Activated CD4-positive, CD25-positive, alpha-beta regulatory T cell (primary cell): ENCODE measurements at regions not wholly inside any gene's neighbourhood (a gene's known extent, or its start where the extent isn't known, plus 50 kb on each side); places are given as distances from the start of the nearest gene placed in this dataset.

Experiments
- DNase-seq, 4 experiments: peaks; one replicate each; lab custom pipeline; 2025; lab: John Stamatoyannopoulos, UW

DNA sequence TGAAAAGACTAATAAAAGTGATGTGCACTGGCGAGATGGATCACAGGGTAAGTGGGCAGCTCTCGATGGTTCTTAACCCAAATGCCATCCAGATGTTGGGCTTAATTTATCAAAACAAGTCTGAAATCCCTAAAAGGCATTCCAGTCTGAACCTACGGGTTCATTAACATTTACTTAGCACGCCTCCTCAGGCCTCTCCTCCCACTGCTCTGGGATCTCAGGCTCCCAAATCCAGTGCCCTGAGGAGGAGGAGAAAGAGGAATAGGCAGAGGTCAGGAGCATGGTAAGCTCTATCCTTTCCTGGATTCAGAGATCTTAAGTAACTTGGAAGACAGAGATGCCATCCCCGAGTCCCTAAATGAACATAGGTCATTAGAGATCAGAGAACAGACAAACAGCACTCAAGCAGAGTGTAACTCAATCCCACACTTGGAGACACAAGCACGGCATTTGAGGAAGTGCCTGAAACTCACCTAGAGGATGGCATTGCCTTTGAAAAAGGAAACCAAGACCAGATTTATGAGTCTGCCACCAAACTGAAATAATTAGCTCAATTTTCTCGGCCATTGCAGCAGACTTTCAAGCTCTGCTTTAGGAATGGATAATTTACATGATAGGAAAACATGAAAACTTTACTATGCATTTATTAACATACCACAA is 140.9 kb downstream of the CXCL12 start:
- no peak for DNase-seq

DNA sequence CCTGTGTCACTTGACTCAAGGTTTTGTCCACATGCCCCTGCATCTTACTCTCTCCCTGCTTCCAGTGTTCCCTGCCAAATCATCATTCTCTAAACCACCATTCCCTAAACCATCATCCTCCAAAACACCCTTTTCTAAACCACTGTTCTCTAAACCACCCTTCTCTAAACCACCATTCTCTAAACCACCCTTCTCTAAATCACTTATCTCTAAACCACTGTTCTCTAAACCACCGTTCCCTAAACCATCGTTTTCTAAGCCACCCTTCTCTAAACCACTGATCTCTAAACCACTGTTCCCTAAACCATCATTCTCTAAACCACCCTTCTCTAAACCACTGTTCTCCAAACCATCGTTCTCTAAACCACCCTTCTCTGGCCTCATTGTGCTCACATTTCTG is 142.1 kb downstream of the CXCL12 start:
- no peak for DNase-seq

DNA sequence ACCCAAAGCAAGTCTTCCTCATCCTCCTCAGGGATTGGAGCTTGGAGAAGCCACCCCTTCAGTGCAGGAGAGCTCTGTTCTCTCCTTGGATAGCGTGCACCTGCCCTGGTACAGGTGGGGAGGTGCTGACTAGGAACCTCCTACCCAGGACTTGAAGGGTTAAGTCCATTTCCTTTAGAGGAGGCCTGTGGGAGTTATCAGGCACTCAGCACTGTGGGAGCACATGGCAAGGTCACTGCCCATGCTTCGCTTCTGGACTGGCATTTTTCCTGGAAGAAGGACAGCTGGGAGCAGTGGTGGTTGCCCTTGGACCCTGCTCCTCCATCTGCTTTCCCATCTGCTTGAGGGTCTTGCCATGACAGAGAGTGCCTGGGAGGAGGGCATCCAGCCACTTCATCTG is 142.8 kb downstream of the CXCL12 start:
- DNase-seq: no peak

DNA sequence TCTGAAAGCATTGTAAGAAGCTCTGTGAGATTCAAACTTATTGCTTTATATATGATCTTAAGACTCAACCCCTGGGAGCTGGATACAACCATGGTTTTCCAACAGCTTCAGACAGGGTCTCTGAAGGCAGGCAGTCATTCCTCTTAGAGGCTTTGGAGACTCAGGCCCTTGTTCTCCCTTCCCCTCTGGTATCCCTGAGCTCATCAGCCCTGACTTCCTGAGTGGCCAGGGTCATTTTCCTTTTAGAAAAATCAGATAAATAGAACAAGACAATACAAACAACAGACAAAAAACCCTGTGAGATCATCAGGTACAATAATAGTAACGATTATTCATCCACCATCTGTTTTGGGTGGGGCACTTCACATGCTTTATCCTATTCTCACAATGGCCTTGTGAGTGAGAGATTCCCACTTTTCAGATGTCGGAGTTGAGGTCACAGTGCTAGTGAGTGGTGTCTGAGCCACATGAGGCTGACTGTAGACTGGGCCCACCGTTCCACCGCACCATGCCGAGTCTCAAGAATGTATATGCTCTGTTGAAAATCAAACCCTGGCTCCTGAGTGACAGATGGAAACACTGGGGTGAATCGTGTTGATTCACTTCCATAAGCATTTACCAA is 144.2 kb downstream of the CXCL12 start:
- DNase-seq: no peak

DNA sequence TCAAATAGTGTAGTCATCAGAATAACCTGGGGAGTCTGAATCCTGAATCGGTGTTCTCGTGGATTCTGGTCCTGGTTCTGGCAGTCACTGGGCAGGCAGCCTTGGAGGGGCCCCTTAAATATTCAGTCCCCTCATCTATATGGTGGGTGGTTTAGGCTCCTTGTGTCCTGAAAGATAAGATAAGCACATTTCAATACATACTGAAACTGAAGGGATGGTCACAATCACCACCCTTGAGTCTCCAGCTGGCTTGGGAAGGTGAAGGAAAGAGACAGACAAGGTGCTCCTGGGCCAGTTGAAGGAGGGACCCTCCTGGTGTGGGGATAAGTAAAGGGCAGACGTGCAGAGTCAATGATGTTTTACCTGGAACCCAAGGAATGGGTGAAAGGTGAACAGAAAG is 146.7 kb downstream of the CXCL12 start:
- no peak for DNase-seq

DNA sequence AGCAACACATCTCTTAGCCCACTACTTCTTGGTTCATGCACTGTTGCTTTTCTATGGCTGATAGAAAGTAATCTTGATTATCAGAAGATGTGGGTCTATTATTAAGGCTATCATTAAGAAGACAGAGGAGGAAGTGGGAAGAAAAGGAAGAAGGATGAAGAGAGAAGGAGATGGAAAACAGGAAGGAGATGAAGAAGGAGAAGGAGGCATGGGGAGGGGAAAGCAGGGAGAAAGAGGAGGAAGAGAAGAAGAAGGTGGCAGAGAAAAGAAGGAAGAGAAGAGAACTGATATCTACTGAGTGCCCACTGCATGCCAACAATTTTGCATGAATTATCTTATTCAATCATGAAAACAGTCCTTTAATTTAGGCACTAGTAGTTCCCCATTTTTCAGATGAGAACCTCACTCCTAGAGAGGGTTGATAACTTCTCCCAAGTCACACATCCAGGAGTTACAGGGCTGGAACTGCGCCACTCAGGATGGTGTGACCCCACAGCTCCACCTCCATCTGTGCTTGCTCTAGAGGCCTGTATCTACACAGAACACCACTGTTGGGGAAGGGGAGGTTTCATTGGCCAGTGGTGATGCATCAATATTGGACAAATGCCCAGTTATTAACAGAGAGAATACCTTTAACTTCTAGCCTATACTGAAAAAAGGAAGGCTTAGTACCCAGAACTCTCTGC is 147.4 kb downstream of the CXCL12 start:
- no peak for DNase-seq

DNA sequence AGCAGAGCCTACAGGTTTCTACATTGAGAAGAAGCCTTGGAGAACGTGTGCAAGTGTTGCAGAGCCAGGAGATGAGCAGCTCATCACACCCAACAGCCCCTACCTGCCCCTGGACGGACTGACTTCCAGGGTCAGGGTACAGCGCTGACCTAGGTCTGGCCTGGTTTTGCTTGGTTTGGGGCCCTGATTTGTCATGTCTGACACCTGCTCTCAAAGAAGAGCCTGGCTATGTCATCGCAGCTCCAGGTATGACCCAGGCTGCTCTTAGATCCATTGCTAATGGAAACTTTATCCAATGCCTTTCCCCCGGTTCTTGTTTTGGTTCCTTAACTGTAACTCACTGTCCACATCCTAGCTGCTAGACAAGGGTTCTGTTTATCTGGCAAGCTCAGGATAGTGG is 149.5 kb downstream of the CXCL12 start:
- DNase-seq: no peak

DNA sequence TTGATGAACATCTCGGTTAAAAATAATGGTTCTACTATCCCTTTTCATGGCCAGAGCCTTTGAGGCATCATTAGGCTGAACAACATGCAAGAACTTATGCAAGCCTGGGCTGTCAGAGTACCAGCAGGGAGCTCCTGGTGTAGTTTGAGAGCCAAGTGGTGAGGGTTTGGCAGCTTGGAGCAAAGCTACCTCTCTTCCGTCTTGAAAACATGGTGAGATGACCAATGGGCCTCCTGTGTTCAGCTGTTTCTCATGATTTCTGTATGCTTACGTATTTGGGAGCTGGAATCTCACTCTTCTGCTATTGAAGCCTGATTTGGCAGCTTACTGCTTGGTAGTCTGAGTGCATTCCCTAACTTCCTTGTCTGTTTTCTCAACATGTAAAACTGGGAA is 150.4 kb downstream of the CXCL12 start:
- DNase-seq: no peak

DNA sequence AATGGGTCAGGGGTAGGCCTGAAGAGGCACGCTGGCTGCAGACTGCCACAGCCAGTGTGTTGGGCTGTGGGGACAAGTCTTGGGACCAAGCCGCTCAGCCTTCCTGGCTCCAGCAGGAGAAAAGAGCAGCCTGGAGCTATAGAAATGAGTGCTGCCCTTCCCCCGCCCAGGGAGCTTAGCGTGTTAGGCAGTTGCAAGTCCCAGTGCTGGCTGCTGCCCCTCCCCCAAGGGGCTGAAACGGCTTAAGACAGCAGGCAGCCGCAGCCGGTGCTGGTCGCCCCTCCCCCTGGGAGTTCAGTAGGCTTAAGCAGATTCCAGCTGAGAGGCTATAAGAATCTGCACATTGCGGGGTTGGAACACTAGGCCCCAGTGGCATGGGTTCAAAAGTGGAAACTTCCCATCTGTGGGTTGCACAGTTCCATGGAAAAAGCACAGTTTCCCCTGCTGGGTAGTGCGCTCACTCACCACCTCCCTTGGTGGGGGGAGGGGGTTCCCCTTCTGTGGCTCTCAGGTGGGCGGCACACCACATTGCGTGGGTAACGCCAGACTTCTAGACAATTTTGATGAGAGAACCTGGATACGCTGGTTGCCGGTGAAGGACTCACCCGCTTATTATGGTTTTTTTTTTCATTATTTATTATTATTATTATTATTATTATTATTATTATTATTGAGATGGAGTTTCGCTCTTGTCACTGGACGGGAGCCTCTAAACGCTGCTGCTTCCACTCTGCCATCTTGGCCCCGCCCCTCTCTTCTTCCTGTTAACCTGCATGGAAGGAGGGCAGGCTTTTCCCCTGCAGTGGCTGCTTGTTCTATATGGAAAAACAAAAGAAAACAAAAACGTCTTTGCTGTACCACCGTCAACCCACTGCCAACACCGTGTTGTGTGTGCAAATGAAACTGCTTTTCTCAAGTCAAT is 151.1 kb downstream of the CXCL12 start:
- no peak for DNase-seq

DNA sequence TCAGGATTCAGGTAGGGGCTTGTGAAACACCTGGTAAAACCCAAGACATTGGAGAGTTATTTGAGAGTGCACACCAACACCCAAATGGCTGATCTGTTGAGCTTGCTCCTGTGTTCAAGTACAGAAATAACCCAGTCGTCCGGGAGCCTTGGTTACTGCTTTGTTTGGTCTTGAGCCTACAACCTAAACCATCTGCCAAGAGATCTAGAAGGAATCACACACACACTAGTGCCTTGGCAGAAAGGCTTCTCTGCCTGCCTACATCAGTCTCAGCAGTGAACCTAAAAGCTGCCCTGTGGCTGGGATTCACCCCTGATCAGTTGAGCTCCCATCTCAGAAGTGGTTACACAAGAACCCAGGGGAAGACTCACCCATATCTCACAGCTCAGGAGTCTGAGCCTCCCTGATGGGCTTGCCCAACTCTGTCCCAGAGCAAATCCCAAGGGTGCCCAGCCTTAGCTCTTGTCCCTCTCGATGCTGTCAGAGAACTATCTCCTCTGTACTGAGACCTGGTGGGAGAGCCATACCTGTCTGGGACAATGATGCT is 167.6 kb downstream of the CXCL12 start:
- no peak for DNase-seq

DNA sequence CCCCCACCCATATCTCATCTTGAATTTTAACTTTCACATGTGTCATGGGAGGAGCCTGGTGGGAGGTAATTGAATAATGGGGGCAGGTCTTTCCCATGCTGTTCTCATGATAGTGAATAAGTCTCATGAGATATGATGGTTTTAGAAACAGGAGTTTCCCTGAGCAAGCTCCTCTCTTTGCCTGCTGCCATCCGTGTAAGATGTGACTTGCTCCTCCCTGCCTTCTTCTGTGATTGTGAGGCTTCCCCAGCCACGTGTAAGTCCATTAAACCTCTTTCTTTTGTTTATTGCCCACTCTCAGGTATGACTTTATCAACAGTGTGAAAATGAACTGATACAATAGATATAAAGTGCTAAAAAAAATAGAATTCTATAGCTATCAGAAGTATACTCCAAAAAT is 168.8 kb downstream of the CXCL12 start:
- no peak for DNase-seq

DNA sequence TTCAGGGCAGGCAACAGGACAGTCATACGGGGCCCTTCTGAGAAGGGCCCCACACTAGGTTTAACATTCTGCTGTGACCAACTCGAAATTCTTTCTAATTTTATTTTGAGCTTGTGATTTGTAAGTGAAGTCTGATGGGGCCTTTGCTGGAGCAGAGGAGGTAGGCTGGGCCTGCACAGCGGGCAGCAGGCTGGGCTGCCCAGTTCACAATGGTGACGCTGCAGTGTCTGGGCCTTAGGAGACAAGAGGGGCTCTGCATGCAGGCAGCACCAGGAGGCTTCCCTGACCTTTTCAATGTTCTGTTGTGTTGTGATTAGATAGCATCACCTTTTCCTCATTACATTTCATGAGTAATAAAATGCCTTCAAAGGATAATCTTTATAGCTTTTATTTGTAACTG is 175.1 kb downstream of the CXCL12 start:
- no peak for DNase-seq

DNA sequence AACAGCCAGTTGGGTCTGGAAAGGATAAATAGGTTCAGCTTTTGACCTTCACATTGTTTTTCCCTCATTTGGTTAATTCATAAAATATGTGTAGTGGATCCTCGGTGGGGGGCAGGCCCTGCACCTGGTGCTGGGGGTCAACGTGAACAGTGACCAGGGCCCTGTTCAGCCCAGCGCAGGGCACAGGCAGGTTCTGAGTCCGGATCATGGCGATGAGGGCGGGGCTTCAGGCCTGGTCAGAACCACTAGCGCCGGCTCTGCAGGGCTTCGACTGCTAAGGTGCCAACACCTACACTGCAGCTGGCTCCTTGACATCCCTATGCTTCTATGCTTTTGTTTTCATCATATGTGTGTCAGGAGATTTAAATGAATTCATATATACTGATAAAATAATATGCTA is 177.7 kb downstream of the CXCL12 start:
- DNase-seq: no peak

DNA sequence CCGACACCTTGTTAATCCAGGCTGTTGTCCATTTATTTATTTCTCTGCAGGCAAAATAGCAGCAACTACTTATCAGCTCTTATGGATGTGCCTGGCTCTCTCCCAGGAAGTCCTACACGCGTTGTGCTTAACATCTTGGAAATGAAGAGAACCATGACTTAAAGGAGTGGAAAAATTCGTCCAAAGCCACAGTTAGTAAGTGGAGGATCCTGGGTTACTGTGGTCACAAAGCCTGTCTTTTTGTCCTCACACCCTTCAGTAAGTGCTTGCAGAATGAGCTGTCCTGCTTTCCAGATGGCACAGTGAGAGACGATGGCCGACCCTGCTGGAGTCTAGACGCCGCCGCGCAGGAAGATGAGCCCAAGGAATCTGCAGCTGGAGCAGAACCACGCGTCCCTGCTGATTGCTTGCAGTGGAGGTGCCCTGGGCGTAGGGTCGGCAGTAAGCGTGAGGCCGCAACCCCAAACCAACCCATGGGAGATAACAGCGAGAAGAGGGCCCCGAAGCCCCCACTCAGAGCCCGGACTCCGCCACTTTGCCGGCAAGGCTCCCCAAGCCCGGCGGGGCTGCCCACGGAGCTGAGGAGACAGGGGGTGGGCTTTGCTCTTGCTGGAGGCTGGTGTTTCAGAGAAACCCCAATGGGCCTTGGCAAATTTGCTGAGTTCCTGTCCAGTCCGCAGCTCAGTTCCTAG is 178.6 kb downstream of the CXCL12 start:
- DNase-seq: no peak

DNA sequence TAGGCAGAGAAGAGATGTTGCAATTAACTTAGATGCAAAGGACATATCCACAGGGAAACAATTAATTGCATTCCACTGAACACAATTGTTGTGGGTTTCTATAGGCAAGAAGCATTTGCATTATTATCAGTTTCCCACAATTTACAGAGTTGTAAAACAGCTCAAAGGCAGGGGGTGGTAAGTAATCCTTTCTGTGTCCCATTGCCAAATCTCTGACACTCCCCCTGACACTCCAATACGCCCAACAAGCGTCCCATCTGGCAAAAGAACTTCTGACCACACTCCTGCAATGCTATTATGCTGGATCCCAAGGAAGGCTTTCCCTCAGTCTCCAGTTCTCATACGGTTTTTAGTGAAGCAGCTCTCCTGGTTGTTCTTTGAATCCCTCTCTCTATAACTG is 179.8 kb downstream of the CXCL12 start:
- DNase-seq: no peak

DNA sequence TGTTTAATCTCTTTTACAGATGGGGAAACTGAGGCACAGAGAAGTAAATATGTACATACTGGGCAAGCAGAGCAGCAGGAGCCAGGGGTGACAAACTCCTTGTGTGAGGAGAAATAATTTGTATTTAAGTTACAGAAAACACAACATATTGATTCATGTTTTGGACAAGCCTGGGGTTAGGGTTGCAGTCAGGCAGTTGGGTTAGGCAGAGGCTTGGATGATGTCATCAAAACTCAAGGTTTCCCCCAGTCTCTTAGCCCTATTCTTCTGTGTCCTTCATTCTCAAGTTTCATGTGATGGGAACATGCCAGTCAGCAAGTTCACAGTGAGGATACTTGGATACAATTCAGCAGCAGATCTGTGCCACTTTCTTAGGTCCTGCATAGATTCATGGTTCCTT is 181.4 kb downstream of the CXCL12 start:
- no peak for DNase-seq

DNA sequence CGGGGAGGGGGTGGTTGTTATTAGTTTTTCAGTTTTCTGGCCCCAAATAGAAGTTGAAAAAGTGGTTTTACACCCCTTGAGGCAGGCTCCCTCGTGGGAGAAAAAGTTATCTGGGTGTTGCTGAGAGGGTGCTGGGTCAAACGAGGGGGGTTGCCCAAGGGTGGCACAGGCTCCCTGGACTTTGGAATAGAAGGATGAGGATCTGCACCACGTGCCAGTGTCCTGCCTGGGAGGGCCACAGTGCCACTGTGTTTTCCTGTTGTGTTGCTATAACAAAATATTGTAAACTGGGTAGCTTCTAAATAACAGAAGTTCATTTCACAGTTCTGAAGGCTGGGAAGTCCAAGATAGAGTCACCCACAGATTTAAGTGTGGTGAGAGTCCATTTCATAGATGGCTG is 181.9 kb downstream of the CXCL12 start:
- DNase-seq: no peak

DNA sequence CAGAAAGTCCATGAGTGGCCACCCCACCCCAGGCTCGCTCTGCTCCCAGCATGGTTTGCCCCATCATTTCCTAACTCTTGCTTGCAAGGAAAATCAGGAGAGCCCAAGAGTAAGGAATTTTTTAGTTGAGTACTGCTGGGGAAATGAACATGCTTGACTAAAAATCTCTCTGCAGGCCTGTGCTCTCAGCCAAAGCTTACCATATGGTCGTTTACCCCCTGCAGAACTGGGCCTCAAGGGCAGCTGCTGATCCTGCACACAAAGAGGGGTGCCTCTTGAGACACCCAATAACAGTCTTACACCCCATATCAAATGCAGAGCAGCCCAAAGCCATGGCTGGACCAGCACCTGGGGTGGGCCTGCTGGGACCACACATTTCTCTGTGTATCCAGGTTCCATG is 183.2 kb downstream of the CXCL12 start:
- DNase-seq: no peak

DNA sequence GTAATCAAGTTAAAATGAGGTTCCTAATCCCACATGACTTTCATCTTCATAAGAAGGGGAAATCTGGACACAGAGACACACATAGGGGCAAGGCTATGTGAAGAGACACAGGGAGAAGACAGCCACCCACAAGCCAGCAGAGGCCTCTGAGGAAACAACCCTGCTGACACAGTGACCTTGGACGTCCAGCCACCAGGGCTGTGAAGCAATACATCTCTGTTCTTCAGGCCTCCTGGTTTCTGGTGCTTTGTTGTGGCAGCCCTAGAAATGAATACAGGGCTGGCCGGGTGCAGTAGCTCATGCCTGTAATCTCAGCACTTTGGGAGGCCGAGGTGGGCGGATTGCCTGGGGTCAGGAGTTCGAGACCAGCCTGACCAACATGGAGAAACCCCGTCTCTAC is 183.9 kb downstream of the CXCL12 start:
- no peak for DNase-seq

DNA sequence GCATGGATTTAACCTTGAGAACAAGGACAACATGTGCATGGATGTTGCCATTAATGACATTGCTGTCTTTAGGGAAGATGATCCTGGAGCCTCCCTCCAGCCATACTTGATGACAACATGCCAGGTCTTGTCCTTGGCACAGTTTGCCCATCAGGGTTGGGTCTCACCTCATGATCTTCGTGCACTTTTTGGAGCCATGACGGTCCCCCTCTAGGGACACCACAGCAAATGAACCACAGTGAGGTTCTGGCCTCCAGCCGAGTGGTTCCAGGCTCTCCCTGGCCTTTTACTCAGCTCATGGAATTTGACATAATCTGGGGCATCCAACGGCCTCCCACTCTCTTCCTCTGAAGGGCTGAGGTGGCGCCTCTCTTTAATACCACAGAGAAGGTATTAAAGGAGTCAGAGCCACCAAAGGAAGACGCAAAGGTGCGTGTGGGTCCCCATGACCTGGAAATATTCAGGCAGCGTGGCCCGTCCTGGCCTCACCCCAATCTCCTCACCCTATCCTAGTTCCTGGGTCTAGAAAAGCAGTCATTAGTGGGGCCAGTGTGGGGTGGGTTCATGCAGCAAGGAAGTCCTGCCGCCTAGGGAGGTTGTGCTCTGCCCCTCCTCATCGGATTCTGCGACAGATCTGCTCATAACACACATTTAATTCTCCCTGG is 184.8 kb downstream of the CXCL12 start:
- no peak for DNase-seq

DNA sequence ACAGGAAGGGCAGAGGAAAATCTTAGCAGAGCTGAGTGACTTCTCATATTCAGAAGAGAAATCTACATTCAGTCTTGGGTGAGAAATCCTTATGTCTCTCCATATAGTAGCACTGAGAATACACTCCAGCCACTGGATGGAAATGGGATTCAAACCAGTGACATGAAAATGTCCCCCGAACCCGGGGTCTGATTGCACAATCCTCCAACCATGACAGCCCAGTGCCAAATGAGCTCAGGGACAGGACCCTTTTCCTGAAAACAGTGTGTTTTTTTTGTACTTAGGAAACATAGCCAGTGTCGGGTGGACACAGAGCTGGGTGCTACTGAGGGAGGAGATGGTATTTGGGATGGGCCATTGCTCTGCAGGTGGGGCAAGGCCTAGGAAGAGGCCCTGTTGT is 185.6 kb downstream of the CXCL12 start:
- DNase-seq: no peak
